Keratinocyte (primary cell): ENCODE measurements at regions not wholly inside any gene's neighbourhood (a gene's known extent, or its start where the extent isn't known, plus 50 kb on each side); places are given as distances from the start of the nearest gene placed in this dataset.

ENCODE experiments used
- DNase-seq: peaks from one replicate; pipeline ENCODE4 v3.0.0-alpha.2; 2011; ENCODE audit warnings: low read depth, missing footprints, low spot score
- FAIRE-seq: peaks from 2 replicates; lab custom pipeline; 2011; peaks lifted over from hg19 to GRCh38; lab: Jason Lieb, UNC
- H2AFZ ChIP-seq: 2 replicates; pipeline ENCODE4 v1.6.0; 2012; ENCODE audit warnings: low read length, control low read depth, inconsistent platforms; ENCODE audit not compliant: control insufficient read depth
- H3K27ac ChIP-seq: 2 replicates; pipeline ENCODE4 v1.5.1; 2011; ENCODE audit warnings: low read length; ENCODE audit not compliant: control insufficient read depth, insufficient read depth
- H3K27me3 ChIP-seq: 3 replicates; pipeline ENCODE4 v1.6.0; 2011; ENCODE audit warnings: low read length; ENCODE audit not compliant: control insufficient read depth, insufficient read depth; ENCODE audit errors: extremely low read depth
- H3K36me3 ChIP-seq, 2 experiments: 2 replicates in 1 of 2; 3 replicates in 1 of 2; pipeline ENCODE4 v1.5.1; 2011; ENCODE audit warnings: low read length in 2 of 2, mild to moderate bottlenecking in 1 of 2; ENCODE audit not compliant: control insufficient read depth in 2 of 2, insufficient read depth in 2 of 2; ENCODE audit errors: extremely low read depth in 1 of 2
- H3K4me1 ChIP-seq: 3 replicates; pipeline ENCODE4 v1.5.1; 2011; ENCODE audit warnings: low read length; ENCODE audit not compliant: control insufficient read depth, insufficient read depth; ENCODE audit errors: extremely low read depth
- H3K4me2 ChIP-seq: 3 replicates; pipeline ENCODE4 v1.6.0; 2011; ENCODE audit warnings: low read depth, low read length; ENCODE audit not compliant: control insufficient read depth, insufficient read depth; ENCODE audit errors: extremely low read depth
- H3K4me3 ChIP-seq, 3 experiments: fragments of 200-600 bp in 1 of 3; sonication (generic) in 1 of 3; 2 replicates in 2 of 3; 3 replicates in 1 of 3; pipeline ENCODE4 v1.5.1; 2011 to 2016; ENCODE audit warnings: low read length in 3 of 3, mild to moderate bottlenecking in 3 of 3, control low read depth in 2 of 3, inconsistent platforms in 1 of 3, low read depth in 1 of 3, mixed read lengths in 1 of 3, mixed run types in 1 of 3, moderate library complexity in 1 of 3; ENCODE audit not compliant: control insufficient read depth in 2 of 3, insufficient read depth in 2 of 3; ENCODE audit errors: extremely low read depth in 1 of 3
- H3K79me2 ChIP-seq: 2 replicates; pipeline ENCODE4 v1.6.0; 2012; ENCODE audit warnings: low read length; ENCODE audit not compliant: control insufficient read depth, insufficient read depth
- H3K9ac ChIP-seq: 3 replicates; pipeline ENCODE4 v1.6.0; 2011; ENCODE audit warnings: low read length; ENCODE audit not compliant: control insufficient read depth, insufficient read depth; ENCODE audit errors: extremely low read depth
- H3K9me1 ChIP-seq: 3 replicates; pipeline ENCODE4 v1.6.0; 2011; ENCODE audit warnings: low read length; ENCODE audit not compliant: control insufficient read depth, insufficient read depth; ENCODE audit errors: extremely low read depth
- H3K9me3 ChIP-seq: 2 replicates; pipeline ENCODE4 v1.5.1; 2012; ENCODE audit warnings: low read depth, low read length; ENCODE audit not compliant: control insufficient read depth
- H4K20me1 ChIP-seq: 3 replicates; pipeline ENCODE4 v1.6.0; 2011; ENCODE audit warnings: low read length; ENCODE audit not compliant: control insufficient read depth, insufficient read depth; ENCODE audit errors: extremely low read depth
- EZH2 ChIP-seq: IDR thresholded peaks from one replicate; pipeline ENCODE4 v1.6.1; 2012; ENCODE audit warnings: inconsistent platforms, mild to moderate bottlenecking, low read length, moderate library complexity
- dilution Hi-C: fragments of 300-500 bp; cut with MboI; formaldehyde crosslinking; loops from one replicate; pipeline ENCODE4 v1.7.0; 2020; ENCODE audit warnings: low sequenced_read_pairs; ENCODE audit not compliant: extremely low pct_ligation_motif_present
- TF ChIP-seq, protein P1 (sequence below), 3 experiments: IDR thresholded peaks in 1 of 3; conservative IDR thresholded peaks in 1 of 3; optimal IDR thresholded peaks in 1 of 3; 2 replicates in 2 of 3; 3 replicates in 1 of 3; pipeline versions ENCODE3 to v1.5.1; 2011; ENCODE audit warnings: low read length in 3 of 3, mild to moderate bottlenecking in 3 of 3, moderate library complexity in 2 of 3, control low read depth in 1 of 3, inconsistent platforms in 1 of 3; ENCODE audit not compliant: insufficient read depth in 2 of 3; ENCODE audit errors: extremely low read depth in 1 of 3

DNA sequence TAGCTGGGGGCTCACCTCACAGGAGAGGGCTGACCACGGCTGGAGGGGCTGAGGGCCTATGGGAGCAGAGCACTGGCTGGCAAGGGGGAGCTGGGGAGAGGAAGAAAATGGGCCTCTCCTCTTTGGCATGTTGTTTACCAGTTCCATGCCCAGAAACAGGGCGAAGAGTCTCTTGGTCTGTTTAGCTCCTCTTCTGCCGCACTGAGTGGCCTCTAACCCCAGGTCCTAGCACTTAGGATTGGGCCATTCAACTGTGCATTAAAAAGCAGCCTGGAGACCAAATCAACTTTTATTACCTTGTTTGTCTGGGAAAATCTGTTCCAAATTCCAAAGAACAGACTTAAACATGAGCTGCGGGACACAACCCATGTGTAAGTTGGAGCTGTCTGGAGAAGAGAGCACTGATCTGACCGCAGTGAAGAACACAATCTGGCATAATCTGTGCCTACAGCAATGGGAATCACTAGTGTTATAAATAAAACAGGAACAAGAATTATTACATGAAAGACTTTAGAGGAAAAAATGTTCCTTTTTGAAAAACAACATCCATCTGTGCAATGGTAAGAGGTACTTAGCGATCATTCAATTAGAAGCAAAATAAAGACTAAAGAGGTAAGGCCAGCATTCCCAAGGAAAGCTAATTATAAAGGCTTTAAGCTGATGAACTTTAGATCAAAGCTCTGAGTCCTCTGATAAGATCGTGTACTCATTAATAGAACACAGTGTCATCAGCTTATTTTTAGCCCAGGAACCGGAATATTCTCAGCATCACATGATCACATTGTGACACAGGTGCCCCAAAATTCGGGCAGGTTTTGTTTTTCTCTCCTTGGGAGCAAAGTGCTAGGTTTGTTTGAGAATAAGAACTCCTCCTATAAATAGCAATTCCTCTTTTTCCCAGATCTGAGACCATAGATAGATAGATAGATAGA is 243.2 kb downstream of the COL4A1 start:
- Histone ChIP-seq H3K9ac (no peak overlapping the region), H3K36me3 (no peaks in the 10 kb centered on the region), H3K27ac (no peak overlapping the region), H3K79me2 (no peaks in the 10 kb centered on the region), H3K27me3 (no peaks in the 10 kb centered on the region), H3K4me3 (no peak overlapping the region), H4K20me1 (no peaks in the 10 kb centered on the region), H3K9me1 (no peaks in the 10 kb centered on the region), H3K4me2 (no peak overlapping the region), H2AFZ (no peak overlapping the region), H3K4me1 (peaks cover 14% of the 10 kb centered on the region), H3K9me3 (no peaks in the 10 kb centered on the region)
- DNase-seq, result no peak
- FAIRE-seq, result peak; percentile 29
- dilution Hi-C loops, result no loop called here
- TF ChIP-seq EZH2, result no peak
- TF ChIP-seq, protein P1, sequence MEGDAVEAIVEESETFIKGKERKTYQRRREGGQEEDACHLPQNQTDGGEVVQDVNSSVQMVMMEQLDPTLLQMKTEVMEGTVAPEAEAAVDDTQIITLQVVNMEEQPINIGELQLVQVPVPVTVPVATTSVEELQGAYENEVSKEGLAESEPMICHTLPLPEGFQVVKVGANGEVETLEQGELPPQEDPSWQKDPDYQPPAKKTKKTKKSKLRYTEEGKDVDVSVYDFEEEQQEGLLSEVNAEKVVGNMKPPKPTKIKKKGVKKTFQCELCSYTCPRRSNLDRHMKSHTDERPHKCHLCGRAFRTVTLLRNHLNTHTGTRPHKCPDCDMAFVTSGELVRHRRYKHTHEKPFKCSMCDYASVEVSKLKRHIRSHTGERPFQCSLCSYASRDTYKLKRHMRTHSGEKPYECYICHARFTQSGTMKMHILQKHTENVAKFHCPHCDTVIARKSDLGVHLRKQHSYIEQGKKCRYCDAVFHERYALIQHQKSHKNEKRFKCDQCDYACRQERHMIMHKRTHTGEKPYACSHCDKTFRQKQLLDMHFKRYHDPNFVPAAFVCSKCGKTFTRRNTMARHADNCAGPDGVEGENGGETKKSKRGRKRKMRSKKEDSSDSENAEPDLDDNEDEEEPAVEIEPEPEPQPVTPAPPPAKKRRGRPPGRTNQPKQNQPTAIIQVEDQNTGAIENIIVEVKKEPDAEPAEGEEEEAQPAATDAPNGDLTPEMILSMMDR (optimal IDR thresholded peaks at IDR 0.05 in 1 of 3, IDR thresholded peaks at IDR 0.05 in 1 of 3, conservative IDR thresholded peaks at IDR 0.05 in 1 of 3; ENCODE audit: extremely low read depth in 1 of 3, insufficient read depth in 2 of 3, low read length in 3 of 3), result no peak

DNA sequence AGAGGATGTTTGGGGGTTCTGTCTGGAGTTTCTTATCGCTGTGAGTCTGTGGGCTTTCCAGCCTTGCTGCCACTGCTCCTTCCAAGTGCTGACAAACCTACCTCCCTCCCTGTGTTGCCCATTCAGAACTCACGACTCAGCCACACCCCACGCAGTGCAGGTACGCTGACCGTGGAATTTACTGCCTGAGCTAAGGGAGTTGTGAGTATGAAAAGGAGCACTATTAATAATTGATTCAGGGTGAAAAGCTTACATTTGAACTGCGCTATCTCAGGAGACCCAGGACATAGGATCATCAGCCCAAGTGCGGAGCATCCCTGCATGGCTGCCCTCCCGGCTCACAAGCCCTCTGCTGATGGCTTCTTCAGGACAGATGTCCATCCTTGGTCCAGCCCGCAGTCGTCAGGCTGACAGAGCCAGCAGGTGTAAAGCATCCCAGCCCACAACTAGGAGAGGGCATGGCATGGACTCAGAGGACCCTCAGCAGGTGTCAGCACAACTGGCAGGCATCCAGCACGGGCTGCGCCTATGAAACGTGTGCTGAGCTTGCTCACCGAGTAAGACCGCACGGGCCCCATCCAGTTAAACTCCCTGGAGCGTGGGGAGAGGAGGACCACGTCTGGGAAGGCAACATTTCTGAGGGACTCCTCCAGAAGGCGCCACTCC is 244.0 kb downstream of the COL4A1 start:
- no peak overlapping the region for H3K9ac ChIP-seq
- DNase-seq, result no peak
- H3K36me3 ChIP-seq, result no peaks in the 10 kb centered on the region
- H3K4me3 ChIP-seq, result no peak overlapping the region
- TF ChIP-seq, protein P1 (optimal IDR thresholded peaks at IDR 0.05 in 1 of 3, IDR thresholded peaks at IDR 0.05 in 1 of 3, conservative IDR thresholded peaks at IDR 0.05 in 1 of 3; ENCODE audit: extremely low read depth in 1 of 3, insufficient read depth in 2 of 3, low read length in 3 of 3), result no peak
- no peak for TF ChIP-seq EZH2
- H3K4me2 ChIP-seq, result peak overlapping the region; percentile 7
- H3K27me3 ChIP-seq, result no peaks in the 10 kb centered on the region
- dilution Hi-C loops, result no loop called here
- no peaks in the 10 kb centered on the region for H3K9me1 ChIP-seq
- peak overlapping the region; percentile 8 for H3K27ac ChIP-seq
- H4K20me1 ChIP-seq, result no peaks in the 10 kb centered on the region
- FAIRE-seq, result no peak
- H3K9me3 ChIP-seq, result no peaks in the 10 kb centered on the region
- H2AFZ ChIP-seq, result peak overlapping the region; percentile 44
- H3K4me1 ChIP-seq, result peaks cover 14% of the 10 kb centered on the region
- H3K79me2 ChIP-seq, result no peaks in the 10 kb centered on the region
